ENCODE measurements at regions not wholly inside any gene's neighbourhood (a gene's known extent, or its start where the extent isn't known, plus 50 kb on each side); places are given as distances from the start of the nearest gene placed in this dataset.
A peak's percentile ranks its signal among the peaks of the same experiment; 100 is the strongest.

GRCh38 chr12:91845365-91845764 lies 300.3 kb downstream of the BTG1 start:
- ATAC-seq (ENCODE audit: low read depth in 2 of 2), result no peak
- no peaks in the 10 kb centered on the region for H3K4me1 Mint-ChIP-seq
- peaks cover 0 to 12% (median 6%) of the 10 kb centered on the region in 7 donors for H3K9me3 Mint-ChIP-seq
- no peak overlapping the region for H3K4me3 Mint-ChIP-seq
- H3K36me3 Mint-ChIP-seq, result peaks cover 0 to 10% of the 10 kb centered on the region in 2 donors
- DNase-seq, result no peak
- no peak overlapping the region for H3K27ac Mint-ChIP-seq
- peaks cover 0 to 5% (median 0%) of the 10 kb centered on the region in 3 donors for H3K27me3 Mint-ChIP-seq

- no peak overlapping the region for H3K4me3 Mint-ChIP-seq
- DNase-seq, result no peak
- no peaks in the 10 kb centered on the region for H3K4me1 Mint-ChIP-seq
- peaks cover 0 to 10% of the 10 kb centered on the region in 2 donors for H3K36me3 Mint-ChIP-seq
- H3K27me3 Mint-ChIP-seq, result no peaks in the 10 kb centered on the region
- ATAC-seq (ENCODE audit: low read depth in 2 of 2), result no peak
- peaks cover 0 to 12% (median 6%) of the 10 kb centered on the region in 7 donors for H3K9me3 Mint-ChIP-seq
- H3K27ac Mint-ChIP-seq, result peak overlapping the region in 1 of 6 donors; percentile 61
Observed at GRCh38 chr12:91841822-91842221, 303.8 kb downstream of the BTG1 start.

GRCh38 chr12:91836696-91837095 lies 308.9 kb downstream of the BTG1 start:
- Mint-ChIP-seq H3K27ac (peak overlapping the region in 1 of 6 donors; percentile 33), H3K4me1 (peaks cover 6 to 8% (median 6%) of the 10 kb centered on the region in 3 donors), H3K9me3 (peaks cover 0 to 4% (median 1%) of the 10 kb centered on the region in 7 donors), H3K27me3 (no peaks in the 10 kb centered on the region), H3K36me3 (peaks cover 0 to 4% of the 10 kb centered on the region in 2 donors), H3K4me3 (no peak overlapping the region)
- ATAC-seq (ENCODE audit: low read depth in 2 of 2), result no peak
- DNase-seq, result no peak

- peaks cover 0 to 4% (median 1%) of the 10 kb centered on the region in 7 donors for H3K9me3 Mint-ChIP-seq
- H3K27me3 Mint-ChIP-seq, result no peaks in the 10 kb centered on the region
- peaks cover 0 to 2% of the 10 kb centered on the region in 2 donors for H3K36me3 Mint-ChIP-seq
- H3K4me3 Mint-ChIP-seq, result no peak overlapping the region
- peaks cover 6 to 8% (median 6%) of the 10 kb centered on the region in 3 donors for H3K4me1 Mint-ChIP-seq
- DNase-seq (no peak), ATAC-seq (ENCODE audit: low read depth in 2 of 2) (no peak)
- no peak overlapping the region for H3K27ac Mint-ChIP-seq
Observed at GRCh38 chr12:91836264-91836663, 309.4 kb downstream of the BTG1 start.

- DNase-seq, result no peak
- Mint-ChIP-seq H3K36me3 (no peaks in the 10 kb centered on the region), H3K9me3 (peaks cover 0 to 4% (median 0%) of the 10 kb centered on the region in 7 donors), H3K27me3 (no peaks in the 10 kb centered on the region), H3K27ac (no peak overlapping the region), H3K4me1 (peaks cover 6 to 8% (median 6%) of the 10 kb centered on the region in 3 donors), H3K4me3 (no peak overlapping the region)
- ATAC-seq (ENCODE audit: low read depth in 2 of 2), result no peak
Observed at GRCh38 chr12:91835693-91836092, 310.0 kb downstream of the BTG1 start.

GRCh38 chr12:91833780-91834359 lies 311.8 kb downstream of the BTG1 start:
- no peaks in the 10 kb centered on the region for H3K36me3 Mint-ChIP-seq
- peak; percentile 9 for DNase-seq
- peak; percentile 56 to 72 for ATAC-seq (ENCODE audit: low read depth in 2 of 2)
- H3K27me3 Mint-ChIP-seq, result no peaks in the 10 kb centered on the region
- H3K27ac Mint-ChIP-seq, result peak overlapping the region in 4 of 6 donors; percentile 2 to 82 (median 39)
- no peak overlapping the region for H3K4me3 Mint-ChIP-seq
- H3K9me3 Mint-ChIP-seq, result peaks cover 0 to 4% (median 0%) of the 10 kb centered on the region in 7 donors
- H3K4me1 Mint-ChIP-seq, result peaks cover 6 to 8% (median 6%) of the 10 kb centered on the region in 3 donors

GRCh38 chr12:91825999-91826398 lies 319.6 kb downstream of the BTG1 start:
- ATAC-seq (ENCODE audit: low read depth in 2 of 2) (no peak), DNase-seq (no peak)
- Mint-ChIP-seq H3K27me3 (no peaks in the 10 kb centered on the region), H3K4me3 (no peak overlapping the region), H3K36me3 (no peaks in the 10 kb centered on the region), H3K4me1 (no peaks in the 10 kb centered on the region), H3K27ac (no peak overlapping the region), H3K9me3 (peaks cover 0 to 4% (median 0%) of the 10 kb centered on the region in 7 donors)

GRCh38 chr12:91824991-91825390 lies 320.7 kb downstream of the BTG1 start:
- ATAC-seq (ENCODE audit: low read depth in 2 of 2), result no peak
- Mint-ChIP-seq H3K36me3 (no peaks in the 10 kb centered on the region), H3K27ac (no peak overlapping the region), H3K27me3 (no peaks in the 10 kb centered on the region), H3K9me3 (peaks cover 0 to 11% (median 4%) of the 10 kb centered on the region in 7 donors), H3K4me3 (no peak overlapping the region), H3K4me1 (no peaks in the 10 kb centered on the region)
- no peak for DNase-seq

GRCh38 chr12:91819132-91819447 lies 326.6 kb downstream of the BTG1 start:
- Mint-ChIP-seq H3K27ac (no peak overlapping the region), H3K4me3 (no peak overlapping the region), H3K27me3 (no peaks in the 10 kb centered on the region), H3K9me3 (peaks cover 0 to 11% (median 4%) of the 10 kb centered on the region in 7 donors), H3K4me1 (no peaks in the 10 kb centered on the region), H3K36me3 (no peaks in the 10 kb centered on the region)
- ATAC-seq (ENCODE audit: low read depth in 2 of 2), result no peak
- DNase-seq, result no peak

GRCh38 chr12:91818227-91819131 lies 327.2 kb downstream of the BTG1 start:
- no peaks in the 10 kb centered on the region for H3K4me1 Mint-ChIP-seq
- H3K36me3 Mint-ChIP-seq, result no peaks in the 10 kb centered on the region
- no peak overlapping the region for H3K27ac Mint-ChIP-seq
- peaks cover 0 to 11% (median 4%) of the 10 kb centered on the region in 7 donors for H3K9me3 Mint-ChIP-seq
- DNase-seq (no peak), ATAC-seq (ENCODE audit: low read depth in 2 of 2) (no peak)
- H3K4me3 Mint-ChIP-seq, result no peak overlapping the region
- H3K27me3 Mint-ChIP-seq, result no peaks in the 10 kb centered on the region

- DNase-seq (no peak), ATAC-seq (ENCODE audit: low read depth in 2 of 2) (no peak)
- Mint-ChIP-seq H3K4me3 (no peak overlapping the region), H3K9me3 (peaks cover 0 to 11% (median 4%) of the 10 kb centered on the region in 7 donors), H3K36me3 (no peaks in the 10 kb centered on the region), H3K27ac (no peak overlapping the region), H3K27me3 (no peaks in the 10 kb centered on the region), H3K4me1 (no peaks in the 10 kb centered on the region)
Observed at GRCh38 chr12:91817517-91817916, 328.1 kb downstream of the BTG1 start.

GRCh38 chr12:91813701-91814100 lies 331.9 kb downstream of the BTG1 start:
- H3K36me3 Mint-ChIP-seq, result no peaks in the 10 kb centered on the region
- DNase-seq, result no peak
- peak overlapping the region in 1 of 8 donors; percentile 56 for H3K4me3 Mint-ChIP-seq
- ATAC-seq (ENCODE audit: low read depth in 2 of 2), result no peak
- H3K9me3 Mint-ChIP-seq, result peaks cover 0 to 13% (median 4%) of the 10 kb centered on the region in 7 donors
- peaks cover 0 to 4% (median 0%) of the 10 kb centered on the region in 3 donors for H3K4me1 Mint-ChIP-seq
- H3K27me3 Mint-ChIP-seq, result no peaks in the 10 kb centered on the region
- no peak overlapping the region for H3K27ac Mint-ChIP-seq

GRCh38 chr12:91811481-91812287 lies 334.0 kb downstream of the BTG1 start:
- DNase-seq, result peak; percentile 58
- H3K4me1 Mint-ChIP-seq, result peaks cover 0 to 4% (median 0%) of the 10 kb centered on the region in 3 donors
- peak overlapping the region in 3 of 6 donors; percentile 8 to 83 (median 79) for H3K27ac Mint-ChIP-seq

More at GRCh38 chr12:91811481-91812287, 334.0 kb downstream of the BTG1 start:
- Mint-ChIP-seq H3K4me3 (peak overlapping the region in 1 of 8 donors; percentile 61), H3K27me3 (no peaks in the 10 kb centered on the region), H3K36me3 (peaks cover 0 to under 1% of the 10 kb centered on the region in 2 donors), H3K9me3 (peaks cover under 1 to 29% (median 13%) of the 10 kb centered on the region in 7 donors)
- ATAC-seq (ENCODE audit: low read depth in 2 of 2), result peak; percentile 72 to 83
